RWPE2 (cell line): ENCODE measurements at regions not wholly inside any gene's neighbourhood (a gene's known extent, or its start where the extent isn't known, plus 50 kb on each side); places are given as distances from the start of the nearest gene placed in this dataset.

Source experiments
- ATAC-seq: fragments of 200-7000 bp; cut with Tn5 transposase; 3 replicates; pipeline ENCODE4 v1.9.1; 2021; ENCODE audit warnings: low read depth
- DNase-seq: peaks from one replicate; pipeline ENCODE4 v3.0.0-alpha.2; 2020; ENCODE audit warnings: low spot score
- H3K27ac ChIP-seq: fragments of 450-650 bp; 2 replicates; pipeline ENCODE4 v1.5.1; 2017; ENCODE audit warnings: mild to moderate bottlenecking; ENCODE audit not compliant: poor library complexity, severe bottlenecking
- H3K27me3 ChIP-seq: fragments of 250-450 bp; sonication (Bioruptor Pico); 2 replicates; pipeline ENCODE4 v1.5.1; 2021; ENCODE audit warnings: mild to moderate bottlenecking, moderate library complexity; ENCODE audit not compliant: insufficient read depth, poor library complexity, severe bottlenecking
- H3K36me3 ChIP-seq: fragments of 250-450 bp; sonication (Bioruptor Pico); 2 replicates; pipeline ENCODE4 v1.5.1; 2020; ENCODE audit warnings: low read depth, mild to moderate bottlenecking, moderate library complexity
- H3K4me1 ChIP-seq: fragments of 250-450 bp; sonication (Bioruptor Pico); 2 replicates; pipeline ENCODE4 v1.5.1; 2021; ENCODE audit warnings: mild to moderate bottlenecking, moderate library complexity; ENCODE audit not compliant: insufficient read depth, poor library complexity, severe bottlenecking
- H3K4me3 ChIP-seq: fragments of 250-450 bp; sonication (Bioruptor Pico); 2 replicates; pipeline ENCODE4 v1.5.1; 2021; ENCODE audit warnings: mild to moderate bottlenecking, moderate library complexity; ENCODE audit not compliant: severe bottlenecking
- H3K9me3 ChIP-seq: fragments of 250-450 bp; sonication (Bioruptor Pico); 2 replicates; pipeline ENCODE4 v1.5.1; 2021; ENCODE audit warnings: mild to moderate bottlenecking, moderate library complexity; ENCODE audit not compliant: severe bottlenecking
- CTCF ChIP-seq: fragments of 450-650 bp; IDR thresholded peaks from one replicate; pipeline ENCODE4 v1.5.1; 2017; ENCODE audit warnings: mild to moderate bottlenecking, moderate library complexity; ENCODE audit not compliant: poor library complexity, severe bottlenecking

GRCh38 chr2:220424561-220424960 is 797.1 kb downstream of the SLC4A3 start:
- Histone ChIP-seq H3K4me3 (no peak overlapping the region), H3K4me1 (no peaks in the 10 kb centered on the region), H3K27ac (no peak overlapping the region), H3K27me3 (no peaks in the 10 kb centered on the region), H3K36me3 (no peaks in the 10 kb centered on the region), H3K9me3 (no peaks in the 10 kb centered on the region)
- DNase-seq: no peak
- no peak for TF ChIP-seq CTCF
- ATAC-seq: no peak

- Histone ChIP-seq H3K27ac (no peak overlapping the region), H3K27me3 (no peaks in the 10 kb centered on the region), H3K9me3 (no peaks in the 10 kb centered on the region), H3K4me1 (no peaks in the 10 kb centered on the region), H3K36me3 (no peaks in the 10 kb centered on the region), H3K4me3 (no peak overlapping the region)
- no peak for TF ChIP-seq CTCF
- DNase-seq (no peak), ATAC-seq (no peak)
Measured at GRCh38 chr2:220432645-220433044, 805.2 kb downstream of the SLC4A3 start.

GRCh38 chr2:220433131-220433530 is 805.7 kb downstream of the SLC4A3 start:
- Histone ChIP-seq H3K9me3 (no peaks in the 10 kb centered on the region), H3K27ac (no peak overlapping the region), H3K4me1 (no peaks in the 10 kb centered on the region), H3K4me3 (no peak overlapping the region), H3K27me3 (no peaks in the 10 kb centered on the region), H3K36me3 (no peaks in the 10 kb centered on the region)
- no peak for ATAC-seq
- no peak for DNase-seq
- TF ChIP-seq CTCF: no peak

DNA sequence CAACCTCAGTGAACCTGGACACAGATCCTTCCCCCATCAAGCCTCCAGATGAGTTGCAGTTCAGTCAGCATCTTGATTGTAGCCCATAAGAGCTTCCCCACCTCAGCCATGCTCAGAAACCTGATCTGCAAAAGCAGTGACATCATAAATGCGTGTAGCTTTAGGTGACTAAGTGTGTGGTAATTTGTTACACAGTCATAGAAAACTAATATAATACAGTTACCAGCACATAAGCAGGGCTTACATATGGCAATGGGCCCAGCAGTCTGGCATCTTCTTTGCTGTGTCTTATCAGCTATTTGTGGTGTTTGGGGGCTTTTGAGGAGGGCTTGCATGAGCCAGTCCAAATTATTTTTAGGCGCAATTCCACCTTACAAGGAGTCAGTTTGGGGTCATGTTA is 807.0 kb downstream of the SLC4A3 start:
- Histone ChIP-seq H3K27me3 (no peaks in the 10 kb centered on the region), H3K9me3 (no peaks in the 10 kb centered on the region), H3K27ac (no peak overlapping the region), H3K4me1 (no peaks in the 10 kb centered on the region), H3K4me3 (no peak overlapping the region), H3K36me3 (no peaks in the 10 kb centered on the region)
- no peak for DNase-seq
- peak; percentile 54; the same call in 1 of the 3 replicates for ATAC-seq
- no peak for TF ChIP-seq CTCF

- Histone ChIP-seq H3K27me3 (no peaks in the 10 kb centered on the region), H3K27ac (no peak overlapping the region), H3K9me3 (no peaks in the 10 kb centered on the region), H3K36me3 (no peaks in the 10 kb centered on the region), H3K4me3 (no peak overlapping the region), H3K4me1 (no peaks in the 10 kb centered on the region)
- DNase-seq: no peak
- TF ChIP-seq CTCF: no peak
- ATAC-seq: no peak
Measured at GRCh38 chr2:220437938-220438337, 810.5 kb downstream of the SLC4A3 start.
